ENCODE measurements at regions not wholly inside any gene's neighbourhood (a gene's known extent, or its start where the extent isn't known, plus 50 kb on each side); places are given as distances from the start of the nearest gene placed in this dataset.

GRCh38 chrX:131907488-131908314 lies 115.4 kb upstream of the STK26 start:
- H3K4me1 Mint-ChIP-seq (ENCODE audit: low read depth, unreplicated experiment) = peaks cover 4% of the 10 kb centered on the region
- H3K36me3 Mint-ChIP-seq (ENCODE audit: unreplicated experiment) = no peaks in the 10 kb centered on the region
- no peak overlapping the region for H3K27ac Mint-ChIP-seq (ENCODE audit: unreplicated experiment)
- H3K9me3 Mint-ChIP-seq (ENCODE audit: unreplicated experiment) = no peaks in the 10 kb centered on the region
- no peak overlapping the region for H3K4me3 Mint-ChIP-seq (ENCODE audit: unreplicated experiment)
- TF ChIP-seq CTCF (IDR thresholded peaks at IDR 0.05; ENCODE audit: partially characterized antibody, unreplicated experiment) = no peak
- no peaks in the 10 kb centered on the region for H3K27me3 Mint-ChIP-seq (ENCODE audit: unreplicated experiment)
- no peak for DNase-seq

- Mint-ChIP-seq H3K4me3 (ENCODE audit: unreplicated experiment) (no peak overlapping the region), H3K27me3 (ENCODE audit: unreplicated experiment) (no peaks in the 10 kb centered on the region), H3K27ac (ENCODE audit: unreplicated experiment) (no peak overlapping the region), H3K9me3 (ENCODE audit: unreplicated experiment) (no peaks in the 10 kb centered on the region), H3K36me3 (ENCODE audit: unreplicated experiment) (no peaks in the 10 kb centered on the region), H3K4me1 (ENCODE audit: low read depth, unreplicated experiment) (no peaks in the 10 kb centered on the region)
- DNase-seq = no peak
- TF ChIP-seq CTCF (IDR thresholded peaks at IDR 0.05; ENCODE audit: partially characterized antibody, unreplicated experiment) = no peak
Observed at GRCh38 chrX:131910586-131910985, 112.5 kb upstream of the STK26 start.

- DNase-seq = no peak
- Mint-ChIP-seq H3K27ac (ENCODE audit: unreplicated experiment) (no peak overlapping the region), H3K9me3 (ENCODE audit: unreplicated experiment) (no peaks in the 10 kb centered on the region)
Observed at GRCh38 chrX:131915488-131915887, 107.6 kb upstream of the STK26 start.

GRCh38 chrX:131917588-131917987 lies 105.5 kb upstream of the STK26 start:
- Mint-ChIP-seq H3K36me3 (ENCODE audit: unreplicated experiment) (no peaks in the 10 kb centered on the region), H3K27me3 (ENCODE audit: unreplicated experiment) (peaks cover 2% of the 10 kb centered on the region), H3K4me1 (ENCODE audit: low read depth, unreplicated experiment) (no peaks in the 10 kb centered on the region), H3K27ac (ENCODE audit: unreplicated experiment) (no peak overlapping the region), H3K4me3 (ENCODE audit: unreplicated experiment) (no peak overlapping the region), H3K9me3 (ENCODE audit: unreplicated experiment) (no peaks in the 10 kb centered on the region)
- no peak for DNase-seq
- no peak for TF ChIP-seq CTCF (IDR thresholded peaks at IDR 0.05; ENCODE audit: partially characterized antibody, unreplicated experiment)

More at GRCh38 chrX:131915488-131915887, 107.6 kb upstream of the STK26 start:
- H3K4me1 Mint-ChIP-seq (ENCODE audit: low read depth, unreplicated experiment) = no peaks in the 10 kb centered on the region
- no peak for TF ChIP-seq CTCF (IDR thresholded peaks at IDR 0.05; ENCODE audit: partially characterized antibody, unreplicated experiment)
- H3K27me3 Mint-ChIP-seq (ENCODE audit: unreplicated experiment) = no peaks in the 10 kb centered on the region
- no peak overlapping the region for H3K4me3 Mint-ChIP-seq (ENCODE audit: unreplicated experiment)
- no peaks in the 10 kb centered on the region for H3K36me3 Mint-ChIP-seq (ENCODE audit: unreplicated experiment)

GRCh38 chrX:131918839-131919238 lies 104.3 kb upstream of the STK26 start:
- Mint-ChIP-seq H3K4me3 (ENCODE audit: unreplicated experiment) (no peak overlapping the region), H3K9me3 (ENCODE audit: unreplicated experiment) (no peaks in the 10 kb centered on the region), H3K36me3 (ENCODE audit: unreplicated experiment) (no peaks in the 10 kb centered on the region), H3K4me1 (ENCODE audit: low read depth, unreplicated experiment) (no peaks in the 10 kb centered on the region), H3K27ac (ENCODE audit: unreplicated experiment) (no peak overlapping the region), H3K27me3 (ENCODE audit: unreplicated experiment) (peaks cover 2% of the 10 kb centered on the region)
- TF ChIP-seq CTCF (IDR thresholded peaks at IDR 0.05; ENCODE audit: partially characterized antibody, unreplicated experiment) = no peak
- DNase-seq = no peak
